ENCODE measurements at regions not wholly inside any gene's neighbourhood (a gene's known extent, or its start where the extent isn't known, plus 50 kb on each side); places are given as distances from the start of the nearest gene placed in this dataset.
"Not testable (repeated sequence)": the region's sequence is repeated elsewhere in the genome, so short reads cannot be mapped to it uniquely, and the experiment has no call there.

GRCh38 chr20:26214991-26215390, 518.3 kb upstream of the ZNF337 start:
- DNase-seq: no peak

- DNase-seq: no peak
Measured at GRCh38 chr20:26209171-26209941, 512.7 kb upstream of the ZNF337 start.

GRCh38 chr20:26208296-26209091, 511.8 kb upstream of the ZNF337 start:
- no peak for DNase-seq

GRCh38 chr20:26207967-26208295, 511.3 kb upstream of the ZNF337 start:
- DNase-seq: not testable (repeated sequence)

- DNase-seq: no peak
Measured at GRCh38 chr20:26207237-26207966, 510.7 kb upstream of the ZNF337 start.

GRCh38 chr20:26205350-26205749, 508.7 kb upstream of the ZNF337 start:
- DNase-seq: no peak

GRCh38 chr20:26201026-26201425, 504.4 kb upstream of the ZNF337 start:
- not testable (repeated sequence) for DNase-seq

- DNase-seq: not testable (repeated sequence)
Measured at GRCh38 chr20:26187329-26187728, 490.7 kb upstream of the ZNF337 start.

- DNase-seq: not testable (repeated sequence)
Measured at GRCh38 chr20:26183720-26184119, 487.1 kb upstream of the ZNF337 start.

GRCh38 chr20:26181364-26181763, 484.7 kb upstream of the ZNF337 start:
- not testable (repeated sequence) for DNase-seq

GRCh38 chr20:26171875-26172274, 475.2 kb upstream of the ZNF337 start:
- DNase-seq: not testable (repeated sequence)

GRCh38 chr20:26169506-26169905, 472.9 kb upstream of the ZNF337 start:
- DNase-seq: no peak

- DNase-seq: no peak
Measured at GRCh38 chr20:26167499-26167898, 470.8 kb upstream of the ZNF337 start.

- DNase-seq: no peak
Measured at GRCh38 chr20:26163890-26164289, 467.2 kb upstream of the ZNF337 start.

GRCh38 chr20:26163151-26163550, 466.5 kb upstream of the ZNF337 start:
- not testable (repeated sequence) for DNase-seq

- DNase-seq: not testable (repeated sequence)
Measured at GRCh38 chr20:26161741-26162140, 465.1 kb upstream of the ZNF337 start.

- not testable (repeated sequence) for DNase-seq
Measured at GRCh38 chr20:26160916-26161315, 464.3 kb upstream of the ZNF337 start.

GRCh38 chr20:26154224-26154623, 457.6 kb upstream of the ZNF337 start:
- DNase-seq: no peak

- no peak for DNase-seq
Measured at GRCh38 chr20:26135325-26136110, 438.9 kb upstream of the ZNF337 start.

- no peak for DNase-seq
Measured at GRCh38 chr20:26134606-26135005, 438.0 kb upstream of the ZNF337 start.

- DNase-seq: not testable (repeated sequence)
Measured at GRCh38 chr20:26133794-26134193, 437.1 kb upstream of the ZNF337 start.

GRCh38 chr20:26120920-26121319, 424.3 kb upstream of the ZNF337 start:
- not testable (repeated sequence) for DNase-seq

GRCh38 chr20:26094498-26094897, 397.8 kb upstream of the ZNF337 start:
- DNase-seq: not testable (repeated sequence)

Measured in right hindlimb (tissue), 1 donor.